Parathyroid adenoma (tissue), 2 donors: ENCODE measurements at regions not wholly inside any gene's neighbourhood (a gene's known extent, or its start where the extent isn't known, plus 50 kb on each side); places are given as distances from the start of the nearest gene placed in this dataset.

Source experiments
- H2AFZ ChIP-seq: fragments of 300-600 bp; sonication (generic); one replicate; pipeline ENCODE4 v1.7.0; 2017; ENCODE audit warnings: antibody characterized with exemption, mild to moderate bottlenecking
- H3K27ac ChIP-seq: fragments of 300-600 bp; sonication (generic); one replicate; pipeline ENCODE4 v1.7.0; 2017
- H3K27me3 ChIP-seq: fragments of 300-600 bp; sonication (generic); one replicate; pipeline ENCODE4 v1.7.0; 2017; ENCODE audit warnings: low read length; ENCODE audit not compliant: control insufficient read depth, insufficient read depth
- H3K36me3 ChIP-seq: fragments of 300-600 bp; sonication (generic); one replicate; pipeline ENCODE4 v1.7.0; 2017; ENCODE audit warnings: low read length; ENCODE audit not compliant: control insufficient read depth, insufficient read depth
- H3K4me1 ChIP-seq: fragments of 300-600 bp; sonication (generic); one replicate; pipeline ENCODE4 v1.7.0; 2017; ENCODE audit warnings: control low read depth
- H3K4me2 ChIP-seq: fragments of 300-600 bp; sonication (generic); one replicate; pipeline ENCODE4 v1.7.0; 2017; ENCODE audit warnings: low read length
- H3K4me3 ChIP-seq: fragments of 300-600 bp; sonication (generic); one replicate; pipeline ENCODE4 v1.7.0; 2017; ENCODE audit warnings: low read depth, low read length
- H3K79me2 ChIP-seq: fragments of 300-600 bp; sonication (generic); one replicate; pipeline ENCODE4 v1.7.0; 2017; ENCODE audit warnings: control low read depth
- H3K9ac ChIP-seq: fragments of 300-600 bp; sonication (generic); one replicate; pipeline ENCODE4 v1.7.0; 2017; ENCODE audit warnings: mild to moderate bottlenecking
- H3K9me3 ChIP-seq: fragments of 300-600 bp; sonication (generic); one replicate; pipeline ENCODE4 v1.7.0; 2017; ENCODE audit warnings: low read length; ENCODE audit not compliant: control insufficient read depth
- TF ChIP-seq, protein P1 (sequence below): fragments of 300-600 bp; sonication (generic); IDR thresholded peaks from one replicate; pipeline ENCODE4 v1.7.0; 2017; ENCODE audit warnings: antibody characterized with exemption, mild to moderate bottlenecking
- donor health status: primary hyperparathyroidism.

DNA sequence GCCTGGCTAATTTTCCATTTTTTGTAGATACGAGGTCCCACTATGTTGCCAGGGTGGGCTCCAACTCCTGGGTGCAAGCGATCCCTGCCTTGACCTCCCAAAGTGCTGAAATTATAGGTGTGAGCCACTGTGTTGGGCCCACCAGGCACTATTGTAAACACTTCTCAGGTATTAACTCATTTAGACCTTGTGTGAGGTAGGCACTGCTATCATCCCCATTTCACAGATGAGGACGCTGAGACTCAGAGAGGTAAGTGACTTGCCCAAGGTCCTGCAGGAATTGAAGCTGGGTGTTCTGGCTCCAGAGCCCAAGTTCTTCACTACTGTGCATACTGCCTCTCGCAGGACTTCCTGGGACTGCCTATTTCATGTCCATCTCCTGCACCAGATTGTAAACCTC is 67.1 kb upstream of the SYPL1 start:
- no peaks in the 10 kb centered on the region for H3K9me3 ChIP-seq
- no peak overlapping the region for H3K4me2 ChIP-seq
- no peak overlapping the region for H2AFZ ChIP-seq
- no peak overlapping the region for H3K9ac ChIP-seq
- no peak overlapping the region for H3K4me3 ChIP-seq
- H3K79me2 ChIP-seq = no peaks in the 10 kb centered on the region
- no peaks in the 10 kb centered on the region for H3K36me3 ChIP-seq
- H3K27ac ChIP-seq = no peak overlapping the region
- TF ChIP-seq, protein P1, sequence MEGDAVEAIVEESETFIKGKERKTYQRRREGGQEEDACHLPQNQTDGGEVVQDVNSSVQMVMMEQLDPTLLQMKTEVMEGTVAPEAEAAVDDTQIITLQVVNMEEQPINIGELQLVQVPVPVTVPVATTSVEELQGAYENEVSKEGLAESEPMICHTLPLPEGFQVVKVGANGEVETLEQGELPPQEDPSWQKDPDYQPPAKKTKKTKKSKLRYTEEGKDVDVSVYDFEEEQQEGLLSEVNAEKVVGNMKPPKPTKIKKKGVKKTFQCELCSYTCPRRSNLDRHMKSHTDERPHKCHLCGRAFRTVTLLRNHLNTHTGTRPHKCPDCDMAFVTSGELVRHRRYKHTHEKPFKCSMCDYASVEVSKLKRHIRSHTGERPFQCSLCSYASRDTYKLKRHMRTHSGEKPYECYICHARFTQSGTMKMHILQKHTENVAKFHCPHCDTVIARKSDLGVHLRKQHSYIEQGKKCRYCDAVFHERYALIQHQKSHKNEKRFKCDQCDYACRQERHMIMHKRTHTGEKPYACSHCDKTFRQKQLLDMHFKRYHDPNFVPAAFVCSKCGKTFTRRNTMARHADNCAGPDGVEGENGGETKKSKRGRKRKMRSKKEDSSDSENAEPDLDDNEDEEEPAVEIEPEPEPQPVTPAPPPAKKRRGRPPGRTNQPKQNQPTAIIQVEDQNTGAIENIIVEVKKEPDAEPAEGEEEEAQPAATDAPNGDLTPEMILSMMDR = no peak
- no peaks in the 10 kb centered on the region for H3K4me1 ChIP-seq
- H3K27me3 ChIP-seq = no peaks in the 10 kb centered on the region

DNA sequence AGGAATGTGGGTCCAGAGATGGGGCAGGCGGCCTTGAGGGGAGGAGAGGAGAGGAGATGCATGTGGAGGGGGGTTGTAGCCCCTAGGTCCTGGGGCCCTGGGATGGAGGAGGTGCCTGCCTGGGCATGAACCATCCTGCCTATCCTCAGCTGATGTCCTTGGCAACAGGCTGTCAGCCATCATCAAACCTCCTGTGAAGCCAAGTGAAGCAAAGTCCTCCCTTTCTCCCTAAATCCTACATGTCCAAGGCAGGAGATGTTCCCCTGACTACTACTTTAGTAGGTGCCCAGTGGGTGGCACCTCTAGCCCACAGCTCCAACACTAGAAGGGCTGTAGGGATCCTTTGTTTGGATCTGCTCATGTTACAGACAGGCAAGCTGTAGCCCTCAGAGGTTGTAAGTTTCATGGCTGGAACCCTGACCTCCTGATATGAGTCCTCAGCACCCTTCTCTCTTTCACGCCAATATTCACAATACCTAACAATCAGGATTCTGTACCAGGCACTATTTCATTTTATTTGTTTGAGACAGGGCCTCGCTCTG is 66.6 kb upstream of the SYPL1 start:
- Histone ChIP-seq H3K27ac (no peak overlapping the region), H3K79me2 (no peaks in the 10 kb centered on the region), H3K4me3 (no peak overlapping the region), H3K4me2 (no peak overlapping the region), H3K9ac (no peak overlapping the region), H3K4me1 (no peaks in the 10 kb centered on the region), H3K36me3 (no peaks in the 10 kb centered on the region), H3K27me3 (no peaks in the 10 kb centered on the region), H2AFZ (no peak overlapping the region), H3K9me3 (no peaks in the 10 kb centered on the region)
- TF ChIP-seq, protein P1 = no peak

DNA sequence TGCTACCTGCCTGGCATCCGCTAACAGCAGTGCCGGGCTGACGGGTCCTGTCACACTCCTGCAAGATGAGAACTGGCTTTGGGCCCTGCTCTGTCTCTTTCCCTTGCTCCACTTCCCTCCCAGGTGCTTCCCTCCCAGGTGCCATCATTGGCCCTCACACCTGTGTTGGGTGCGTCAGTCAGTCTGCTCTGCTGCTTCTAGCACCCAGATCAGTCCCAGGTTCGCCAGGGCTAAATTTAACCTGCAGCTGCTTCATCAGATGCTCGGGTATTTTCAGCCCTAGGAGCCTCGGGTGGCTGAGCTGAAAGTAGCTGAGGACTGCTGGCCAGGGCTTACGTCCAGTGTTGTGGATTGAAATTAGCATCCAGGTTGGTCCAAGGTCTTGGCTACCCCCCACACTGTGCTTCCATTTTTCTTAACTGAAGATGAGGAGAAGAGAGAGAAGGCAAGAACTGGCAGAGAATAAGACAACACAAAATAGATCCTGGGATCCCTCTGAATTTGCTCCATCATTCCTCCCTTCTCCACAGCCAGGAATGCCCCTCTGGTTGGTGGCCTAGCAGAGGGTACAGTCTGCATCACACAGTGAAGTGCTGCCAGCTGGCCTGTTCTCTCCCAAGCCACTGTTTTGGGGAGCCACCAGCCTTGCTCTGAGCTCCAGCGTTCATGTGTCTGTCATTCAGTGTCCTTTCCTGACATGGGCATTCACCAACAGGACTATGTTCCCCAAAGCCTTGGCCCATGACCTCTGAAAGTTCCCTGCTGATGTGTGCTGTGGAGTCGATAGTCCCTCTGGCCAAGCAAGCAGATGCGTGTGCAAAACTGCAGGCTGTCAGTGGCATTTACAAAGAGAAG is 65.9 kb upstream of the SYPL1 start:
- Histone ChIP-seq H3K79me2 (no peaks in the 10 kb centered on the region), H3K9me3 (no peaks in the 10 kb centered on the region), H3K4me1 (no peaks in the 10 kb centered on the region), H3K36me3 (no peaks in the 10 kb centered on the region), H2AFZ (no peak overlapping the region), H3K4me2 (no peak overlapping the region), H3K27me3 (no peaks in the 10 kb centered on the region), H3K9ac (no peak overlapping the region), H3K27ac (no peak overlapping the region), H3K4me3 (no peak overlapping the region)
- TF ChIP-seq, protein P1 = no peak

DNA sequence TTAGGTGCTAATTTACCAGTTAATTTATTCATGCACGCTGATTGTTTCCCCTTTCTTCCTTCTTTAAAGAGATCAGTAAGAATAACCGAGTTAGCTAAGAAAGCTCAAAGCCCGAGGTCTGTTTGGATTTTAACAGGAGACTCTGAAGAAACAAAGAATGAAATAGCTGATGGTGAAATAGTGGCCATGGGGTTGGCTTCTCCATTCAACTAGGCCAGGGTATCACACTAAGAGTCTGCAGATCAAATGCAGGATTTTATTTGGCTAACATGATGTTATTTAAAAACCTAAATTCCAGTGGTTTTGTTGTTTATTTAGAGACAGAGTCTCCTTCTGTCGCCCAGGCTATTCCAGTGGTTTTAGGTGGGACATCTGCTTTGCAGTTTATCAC is 65.2 kb upstream of the SYPL1 start:
- Histone ChIP-seq H3K4me2 (no peak overlapping the region), H3K4me3 (no peak overlapping the region), H3K9me3 (no peaks in the 10 kb centered on the region), H3K36me3 (no peaks in the 10 kb centered on the region), H3K9ac (no peak overlapping the region), H3K4me1 (no peaks in the 10 kb centered on the region), H2AFZ (peak overlapping the region; percentile 49), H3K27me3 (no peaks in the 10 kb centered on the region), H3K79me2 (no peaks in the 10 kb centered on the region), H3K27ac (no peak overlapping the region)
- TF ChIP-seq, protein P1 = no peak
